ENCODE measurements at regions not wholly inside any gene's neighbourhood (a gene's known extent, or its start where the extent isn't known, plus 50 kb on each side); places are given as distances from the start of the nearest gene placed in this dataset.

DNA sequence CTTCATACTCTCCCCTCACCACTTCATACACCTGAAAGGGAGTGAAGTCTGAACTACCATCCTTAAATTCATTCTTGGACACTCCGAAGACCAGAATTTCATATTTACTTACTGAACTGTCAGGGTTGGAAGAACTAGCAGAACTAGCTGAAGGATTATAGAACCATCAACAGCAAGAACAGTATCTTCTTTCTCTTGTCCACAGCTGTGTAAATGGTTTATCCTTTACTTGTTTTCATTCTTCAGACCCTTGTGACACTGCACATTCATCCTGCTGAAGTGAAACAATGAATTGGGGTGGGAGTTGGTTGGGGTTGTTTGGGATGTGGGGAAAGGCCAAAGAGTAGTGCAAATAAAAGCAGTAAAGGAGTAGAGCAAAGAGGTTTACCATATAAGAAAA, 350.9 kb downstream of the ZIC1 start:
- DNase-seq (ENCODE audit: low spot score), result no peak
- in situ Hi-C loops (cut with MboI; ENCODE audit: low pct_unique_long_range_greater_than_20kb, low sequenced_read_pairs, unreplicated experiment), result no loop called here
- TF ChIP-seq, protein P1, sequence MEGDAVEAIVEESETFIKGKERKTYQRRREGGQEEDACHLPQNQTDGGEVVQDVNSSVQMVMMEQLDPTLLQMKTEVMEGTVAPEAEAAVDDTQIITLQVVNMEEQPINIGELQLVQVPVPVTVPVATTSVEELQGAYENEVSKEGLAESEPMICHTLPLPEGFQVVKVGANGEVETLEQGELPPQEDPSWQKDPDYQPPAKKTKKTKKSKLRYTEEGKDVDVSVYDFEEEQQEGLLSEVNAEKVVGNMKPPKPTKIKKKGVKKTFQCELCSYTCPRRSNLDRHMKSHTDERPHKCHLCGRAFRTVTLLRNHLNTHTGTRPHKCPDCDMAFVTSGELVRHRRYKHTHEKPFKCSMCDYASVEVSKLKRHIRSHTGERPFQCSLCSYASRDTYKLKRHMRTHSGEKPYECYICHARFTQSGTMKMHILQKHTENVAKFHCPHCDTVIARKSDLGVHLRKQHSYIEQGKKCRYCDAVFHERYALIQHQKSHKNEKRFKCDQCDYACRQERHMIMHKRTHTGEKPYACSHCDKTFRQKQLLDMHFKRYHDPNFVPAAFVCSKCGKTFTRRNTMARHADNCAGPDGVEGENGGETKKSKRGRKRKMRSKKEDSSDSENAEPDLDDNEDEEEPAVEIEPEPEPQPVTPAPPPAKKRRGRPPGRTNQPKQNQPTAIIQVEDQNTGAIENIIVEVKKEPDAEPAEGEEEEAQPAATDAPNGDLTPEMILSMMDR (IDR thresholded peaks at IDR 0.05; ENCODE audit: extremely low read depth, insufficient read depth, missing control alignments), result no peak

DNA sequence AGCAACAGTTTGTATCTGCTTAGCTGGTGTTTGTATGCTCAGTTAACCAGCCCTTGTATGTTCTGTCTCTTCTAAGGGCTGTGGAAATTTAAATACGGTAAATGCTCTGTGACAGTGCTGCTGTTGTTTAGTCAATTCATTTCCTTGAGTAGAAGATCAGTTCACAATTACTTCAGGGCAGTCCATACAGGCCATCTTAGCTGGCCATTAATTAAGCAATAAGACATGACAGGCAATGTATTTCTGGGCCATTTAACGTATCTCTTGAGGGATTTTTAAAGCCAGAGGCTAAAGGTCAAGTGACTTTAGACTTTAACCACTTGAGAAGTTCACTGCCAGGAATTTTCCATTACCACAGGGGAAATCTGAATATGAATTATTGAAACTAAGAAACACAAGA, 351.8 kb downstream of the ZIC1 start:
- DNase-seq (ENCODE audit: low spot score), result no peak
- in situ Hi-C loops (cut with MboI; ENCODE audit: low pct_unique_long_range_greater_than_20kb, low sequenced_read_pairs, unreplicated experiment), result no loop called here
- TF ChIP-seq, protein P1 (IDR thresholded peaks at IDR 0.05; ENCODE audit: extremely low read depth, insufficient read depth, missing control alignments), result no peak

DNA sequence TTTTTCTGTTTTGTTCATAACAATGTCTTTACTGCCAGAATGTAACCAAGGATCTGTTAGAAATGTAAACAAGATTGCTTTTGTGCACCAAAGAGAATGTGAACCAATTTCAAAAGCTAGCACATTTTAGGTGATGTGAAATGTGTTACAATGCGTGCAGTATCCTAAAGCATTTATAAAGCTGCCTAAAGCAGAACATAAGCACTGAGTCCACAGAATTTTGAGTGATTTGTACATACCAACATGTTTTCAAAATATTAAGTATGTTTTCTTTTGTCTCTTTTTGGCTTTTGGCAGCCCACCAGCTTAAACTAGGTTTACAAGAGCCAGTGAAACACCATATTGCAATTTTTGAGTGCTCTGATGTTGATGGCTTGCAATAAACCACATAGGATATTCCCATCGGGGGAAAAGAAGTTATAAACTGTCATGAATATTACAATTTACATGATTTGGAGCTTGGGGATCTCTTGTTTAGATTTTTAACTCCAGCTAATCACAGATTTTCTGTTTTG, 364.0 kb downstream of the ZIC1 start:
- TF ChIP-seq, protein P1 (IDR thresholded peaks at IDR 0.05; ENCODE audit: extremely low read depth, insufficient read depth, missing control alignments), result no peak
- in situ Hi-C loops (cut with MboI; ENCODE audit: low pct_unique_long_range_greater_than_20kb, low sequenced_read_pairs, unreplicated experiment), result no loop called here
- DNase-seq (ENCODE audit: low spot score), result no peak

DNA sequence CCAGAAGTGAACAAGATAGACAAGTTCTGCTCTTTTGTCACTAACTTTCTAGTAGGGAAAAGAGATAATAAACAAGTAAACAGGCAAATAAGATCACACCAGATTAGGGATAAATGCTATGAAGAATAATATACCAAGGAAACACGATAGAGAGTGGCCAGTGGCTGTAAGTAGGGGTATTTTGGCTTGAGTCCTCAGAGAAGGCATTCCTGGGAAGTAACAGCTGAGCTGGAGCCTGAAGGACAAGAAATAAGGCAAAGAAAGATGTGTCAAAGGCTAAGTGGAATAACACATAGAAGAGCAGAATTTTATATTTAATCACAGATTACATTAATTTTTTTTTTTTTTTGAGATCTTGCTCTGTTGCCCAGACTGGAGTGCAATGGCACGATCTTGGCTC, 366.2 kb downstream of the ZIC1 start:
- in situ Hi-C loops (cut with MboI; ENCODE audit: low pct_unique_long_range_greater_than_20kb, low sequenced_read_pairs, unreplicated experiment), result no loop called here
- no peak for DNase-seq (ENCODE audit: low spot score)
- TF ChIP-seq, protein P1 (IDR thresholded peaks at IDR 0.05; ENCODE audit: extremely low read depth, insufficient read depth, missing control alignments), result no peak

DNA sequence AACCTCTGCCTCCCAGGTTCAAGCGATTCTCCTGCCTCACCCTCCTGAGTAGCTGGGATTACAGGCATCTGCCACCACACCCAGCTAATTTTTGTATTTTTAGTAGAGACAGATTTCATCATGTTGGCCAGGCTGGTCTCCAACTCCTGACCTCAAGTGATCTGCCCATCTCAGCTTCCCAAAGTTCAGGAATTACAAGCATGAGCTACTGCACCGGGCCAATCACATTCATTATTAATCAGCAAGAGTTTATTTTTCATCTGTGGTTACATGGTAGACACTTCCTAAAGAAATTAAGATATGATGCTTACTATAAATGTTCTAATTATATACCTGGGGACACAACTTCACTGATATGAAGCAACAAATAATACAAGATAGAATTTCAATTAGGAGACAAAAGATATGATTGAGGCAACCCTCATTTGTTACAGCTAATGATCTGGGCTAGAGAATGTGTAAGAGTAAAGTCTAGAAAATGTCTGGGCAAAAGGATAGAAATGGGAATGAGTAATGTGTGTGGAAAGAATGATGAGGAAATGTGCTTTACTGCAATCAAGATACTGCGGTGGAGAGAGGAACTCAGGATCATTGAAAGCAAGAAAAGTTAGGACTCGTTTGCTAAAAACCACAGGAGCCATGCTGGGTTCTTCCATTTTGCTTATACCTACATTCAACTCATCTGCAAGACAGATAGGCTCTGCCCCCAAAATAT, 366.8 kb downstream of the ZIC1 start:
- no peak for DNase-seq (ENCODE audit: low spot score)
- in situ Hi-C loops (cut with MboI; ENCODE audit: low pct_unique_long_range_greater_than_20kb, low sequenced_read_pairs, unreplicated experiment), result no loop called here
- TF ChIP-seq, protein P1 (IDR thresholded peaks at IDR 0.05; ENCODE audit: extremely low read depth, insufficient read depth, missing control alignments), result no peak

DNA sequence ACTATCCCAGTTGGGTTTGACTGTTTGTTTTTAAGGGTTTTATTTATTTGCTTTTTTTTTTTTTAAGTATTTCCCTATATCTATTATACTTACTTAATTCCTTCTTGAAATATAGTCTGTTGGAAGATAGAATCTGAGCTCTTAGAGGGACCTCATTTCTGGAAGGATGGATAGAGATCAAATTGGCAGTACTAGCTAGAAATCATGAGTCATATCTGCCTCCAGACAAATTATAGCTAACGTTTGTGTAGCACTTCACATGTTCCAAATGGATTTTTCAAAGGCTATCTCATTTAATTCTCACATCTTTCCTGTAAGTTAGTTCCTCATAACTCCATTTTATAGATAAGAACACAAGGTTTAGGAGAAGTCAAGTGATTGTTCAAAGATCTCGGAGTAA, 384.7 kb downstream of the ZIC1 start:
- TF ChIP-seq, protein P1 (IDR thresholded peaks at IDR 0.05; ENCODE audit: extremely low read depth, insufficient read depth, missing control alignments), result no peak
- in situ Hi-C loops (cut with MboI; ENCODE audit: low pct_unique_long_range_greater_than_20kb, low sequenced_read_pairs, unreplicated experiment), result no loop called here
- DNase-seq (ENCODE audit: low spot score), result no peak

Measured in GM13977 (cell line).